PFSK-1 (cell line): ENCODE measurements at regions not wholly inside any gene's neighbourhood (a gene's known extent, or its start where the extent isn't known, plus 50 kb on each side); places are given as distances from the start of the nearest gene placed in this dataset.

ENCODE experiments used
- POLR2AphosphoS5 ChIP-seq: IDR thresholded peaks from 2 replicates; pipeline ENCODE4 v1.6.1; 2012; ENCODE audit warnings: low read depth, mild to moderate bottlenecking, control low read depth, low read length, moderate library complexity
- TAF1 ChIP-seq: IDR thresholded peaks from 2 replicates; pipeline ENCODE4 v1.6.1; 2012; ENCODE audit warnings: low read length, control low read depth, borderline replicate concordance; ENCODE audit not compliant: insufficient read depth

DNA sequence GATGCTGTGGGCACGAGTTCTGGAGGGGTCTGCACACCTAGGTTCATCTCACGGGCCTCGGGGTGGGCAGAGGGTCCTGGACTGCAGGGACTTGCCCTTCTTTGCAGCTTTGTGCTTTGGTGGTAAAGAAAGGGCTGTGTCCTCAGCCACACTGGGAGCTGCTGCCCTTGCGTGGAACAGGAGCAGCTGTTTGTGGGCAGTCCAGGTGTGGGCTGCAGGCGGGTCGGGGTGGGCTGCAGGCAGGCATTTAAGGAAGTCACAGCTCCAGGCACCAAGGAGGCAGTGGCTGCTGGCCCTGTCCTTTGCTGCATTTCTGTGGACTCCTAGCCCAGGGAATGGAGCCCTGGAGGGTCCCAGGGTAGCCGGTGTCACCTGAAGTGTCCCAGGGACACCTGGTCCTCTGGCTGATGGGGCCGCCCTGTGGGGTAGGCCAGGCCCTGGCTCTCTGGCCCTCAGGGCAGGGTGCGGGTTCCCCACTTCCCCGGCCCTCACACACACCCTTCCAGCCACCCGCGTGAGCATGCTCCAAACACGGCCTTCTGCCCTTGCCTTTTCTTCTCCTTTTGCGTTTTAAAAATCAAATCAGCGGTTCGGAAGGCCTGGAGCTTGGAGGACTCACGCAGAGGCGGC lies 1240.3 kb downstream of the BRD1 start:
- no peak for TF ChIP-seq TAF1
- TF ChIP-seq POLR2AphosphoS5 = no peak
